OCI-M1 (cell line): ENCODE measurements at regions not wholly inside any gene's neighbourhood (a gene's known extent, or its start where the extent isn't known, plus 50 kb on each side); places are given as distances from the start of the nearest gene placed in this dataset.

Experiments used
- DNase-seq: peaks from one replicate; lab custom pipeline; 2025; lab: John Stamatoyannopoulos, UW

- DNase-seq = no peak
These were observed 151.5 kb downstream of the KLF5 start for GRCh38 chr13:73210218-73210883.

- DNase-seq = no peak
These were observed 146.1 kb downstream of the KLF5 start for GRCh38 chr13:73204952-73205351.

GRCh38 chr13:73201626-73202025, 142.8 kb downstream of the KLF5 start:
- no peak for DNase-seq

- DNase-seq = peak; percentile 62
These were observed 140.2 kb downstream of the KLF5 start for GRCh38 chr13:73198991-73199411.

GRCh38 chr13:73195091-73195490, 136.3 kb downstream of the KLF5 start:
- no peak for DNase-seq

- DNase-seq = peak; percentile 53
These were observed 135.5 kb downstream of the KLF5 start for GRCh38 chr13:73194310-73194709.

- no peak for DNase-seq
These were observed 134.7 kb downstream of the KLF5 start for GRCh38 chr13:73193554-73193953.

- DNase-seq = peak; percentile 59
These were observed 131.7 kb downstream of the KLF5 start for GRCh38 chr13:73190477-73190876.

GRCh38 chr13:73189776-73190175, 131.0 kb downstream of the KLF5 start:
- DNase-seq = no peak

- no peak for DNase-seq
These were observed 130.6 kb downstream of the KLF5 start for GRCh38 chr13:73189362-73189761.

GRCh38 chr13:73187106-73187505, 128.3 kb downstream of the KLF5 start:
- DNase-seq = no peak

- DNase-seq = no peak
These were observed 121.0 kb downstream of the KLF5 start for GRCh38 chr13:73179650-73180274.

- no peak for DNase-seq
These were observed 119.2 kb downstream of the KLF5 start for GRCh38 chr13:73177916-73178565.

GRCh38 chr13:73177017-73177416, 118.2 kb downstream of the KLF5 start:
- DNase-seq = no peak

GRCh38 chr13:73174521-73175010, 115.8 kb downstream of the KLF5 start:
- DNase-seq = no peak

- no peak for DNase-seq
These were observed 114.5 kb downstream of the KLF5 start for GRCh38 chr13:73173279-73173811.

GRCh38 chr13:73171926-73172325, 113.1 kb downstream of the KLF5 start:
- DNase-seq = no peak

GRCh38 chr13:73171271-73171682, 112.5 kb downstream of the KLF5 start:
- no peak for DNase-seq

- no peak for DNase-seq
These were observed 111.2 kb downstream of the KLF5 start for GRCh38 chr13:73169971-73170370.

GRCh38 chr13:73168953-73169401, 110.2 kb downstream of the KLF5 start:
- DNase-seq = no peak

- peak; percentile 9 for DNase-seq
These were observed 109.6 kb downstream of the KLF5 start for GRCh38 chr13:73168226-73168952.
